Uterus (tissue), 3 donors: ENCODE measurements at regions not wholly inside any gene's neighbourhood (a gene's known extent, or its start where the extent isn't known, plus 50 kb on each side); places are given as distances from the start of the nearest gene placed in this dataset.
"Not testable (repeated sequence)": the region's sequence is repeated elsewhere in the genome, so short reads cannot be mapped to it uniquely, and the experiment has no call there.

ENCODE experiments used
- DNase-seq, 2 donors: peaks; one replicate each; pipeline ENCODE4 v3.0.0-alpha.2; 2019 to 2020
- H3K27ac ChIP-seq, 2 donors: fragments of 200-600 bp; sonication (generic); 1 replicate in 1 of 2; 2 replicates in 1 of 2; pipeline ENCODE4 v1.5.1; 2016 to 2018
- H3K27me3 ChIP-seq, 2 donors: fragments of 200-600 bp; sonication (generic); one replicate each; pipeline ENCODE4 v1.5.1; 2018 to 2019; ENCODE audit warnings: control low read depth in 1 of 2
- H3K36me3 ChIP-seq, 2 donors: fragments of 200-600 bp; sonication (generic); one replicate each; pipeline ENCODE4 v1.5.1; 2019; ENCODE audit warnings: control low read depth in 1 of 2
- H3K4me1 ChIP-seq, 2 donors: fragments of 200-600 bp; sonication (generic); one replicate each; pipeline ENCODE4 v1.5.1; 2018 to 2019; ENCODE audit warnings: control low read depth in 1 of 2
- H3K4me3 ChIP-seq, 2 donors: fragments of 200-600 bp; sonication (generic); 1 replicate in 1 of 2; 2 replicates in 1 of 2; pipeline ENCODE4 v1.5.1; 2018 to 2019; ENCODE audit warnings: mild to moderate bottlenecking in 1 of 2
- H3K9me3 ChIP-seq, 2 donors: fragments of 200-600 bp; sonication (generic); one replicate each; pipeline ENCODE4 v1.5.1; 2019; ENCODE audit warnings: control low read depth in 1 of 2
- POLR2A ChIP-seq, 2 donors: fragments of 450-650 bp; IDR thresholded peaks; one replicate each; pipeline ENCODE4 v1.6.1; 2016; ENCODE audit warnings: antibody characterized with exemption in 2 of 2, mild to moderate bottlenecking in 1 of 2, moderate library complexity in 1 of 2
- intact Hi-C: fragments of 100-400 bp; cut with DNase I; formaldehyde crosslinking; loops from one replicate; pipeline ENCODE4 v1.15.1; 2023; ENCODE audit warnings: low total_unique reads
- TF ChIP-seq, protein P1 (sequence below), 4 experiments: fragments of 200-600 bp in 2 of 4; fragments of 450-650 bp in 2 of 4; sonication (generic) in 2 of 4; IDR thresholded peaks; one replicate each; pipeline ENCODE4 v1.5.1; 2016 to 2019; ENCODE audit warnings: antibody characterized with exemption in 4 of 4, mild to moderate bottlenecking in 2 of 4, moderate library complexity in 1 of 4
- donor health status: DM: yes; HTN: yes; CAD: no.

DNA sequence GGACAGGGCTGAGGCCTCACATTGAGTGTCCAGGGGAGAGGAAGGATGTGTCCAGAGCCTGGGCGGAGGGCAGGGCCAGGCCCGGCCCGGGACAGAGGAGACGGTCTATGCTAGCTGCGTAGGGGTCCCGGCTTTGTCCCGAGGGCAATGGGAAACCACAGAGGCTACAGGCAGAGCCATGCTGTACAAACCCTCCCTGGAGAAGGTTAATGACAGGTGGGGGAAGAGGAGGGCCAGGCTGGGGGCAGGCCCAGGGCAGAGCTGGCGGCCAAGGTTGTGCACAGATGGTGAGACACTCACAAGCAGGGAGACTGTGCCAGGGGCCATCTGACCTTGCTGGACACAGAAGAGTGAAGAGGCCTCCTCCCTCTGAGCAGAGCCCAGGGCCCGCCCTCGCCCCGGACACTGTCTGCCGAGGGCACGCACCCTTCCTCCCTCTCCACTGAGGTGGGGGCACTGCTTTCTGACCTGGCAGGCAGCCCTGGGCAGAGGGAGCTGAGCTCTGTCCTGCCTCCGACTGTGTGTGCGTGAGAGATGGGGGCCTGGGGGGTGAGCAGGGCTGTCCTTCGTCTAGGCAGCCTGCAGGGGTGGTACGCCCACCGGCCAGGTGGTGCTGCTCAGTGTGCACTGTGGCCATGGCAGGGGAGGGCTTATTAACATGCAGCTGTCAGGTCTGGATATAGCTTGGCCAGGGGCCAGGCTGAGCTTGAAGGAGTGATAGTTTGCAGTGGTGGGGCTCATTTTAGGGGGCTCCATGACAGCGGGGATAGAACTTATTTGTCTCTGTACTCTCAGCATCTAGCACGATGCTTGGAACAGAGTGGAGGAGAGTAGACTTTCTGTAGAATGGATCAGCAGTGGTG lies 75.7 kb upstream of the LRPAP1 start:
- intact Hi-C loops = no loop called here
- Histone ChIP-seq H3K9me3 (no peaks in the 10 kb centered on the region), H3K36me3 (no peaks in the 10 kb centered on the region), H3K4me1 (no peaks in the 10 kb centered on the region), H3K27ac (no peak overlapping the region), H3K27me3 (no peaks in the 10 kb centered on the region), H3K4me3 (no peak overlapping the region)
- TF ChIP-seq POLR2A (IDR thresholded peaks at IDR 0.05) = no peak
- TF ChIP-seq, protein P1, sequence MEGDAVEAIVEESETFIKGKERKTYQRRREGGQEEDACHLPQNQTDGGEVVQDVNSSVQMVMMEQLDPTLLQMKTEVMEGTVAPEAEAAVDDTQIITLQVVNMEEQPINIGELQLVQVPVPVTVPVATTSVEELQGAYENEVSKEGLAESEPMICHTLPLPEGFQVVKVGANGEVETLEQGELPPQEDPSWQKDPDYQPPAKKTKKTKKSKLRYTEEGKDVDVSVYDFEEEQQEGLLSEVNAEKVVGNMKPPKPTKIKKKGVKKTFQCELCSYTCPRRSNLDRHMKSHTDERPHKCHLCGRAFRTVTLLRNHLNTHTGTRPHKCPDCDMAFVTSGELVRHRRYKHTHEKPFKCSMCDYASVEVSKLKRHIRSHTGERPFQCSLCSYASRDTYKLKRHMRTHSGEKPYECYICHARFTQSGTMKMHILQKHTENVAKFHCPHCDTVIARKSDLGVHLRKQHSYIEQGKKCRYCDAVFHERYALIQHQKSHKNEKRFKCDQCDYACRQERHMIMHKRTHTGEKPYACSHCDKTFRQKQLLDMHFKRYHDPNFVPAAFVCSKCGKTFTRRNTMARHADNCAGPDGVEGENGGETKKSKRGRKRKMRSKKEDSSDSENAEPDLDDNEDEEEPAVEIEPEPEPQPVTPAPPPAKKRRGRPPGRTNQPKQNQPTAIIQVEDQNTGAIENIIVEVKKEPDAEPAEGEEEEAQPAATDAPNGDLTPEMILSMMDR (IDR thresholded peaks at IDR 0.05) = no peak
- DNase-seq = no peak

DNA sequence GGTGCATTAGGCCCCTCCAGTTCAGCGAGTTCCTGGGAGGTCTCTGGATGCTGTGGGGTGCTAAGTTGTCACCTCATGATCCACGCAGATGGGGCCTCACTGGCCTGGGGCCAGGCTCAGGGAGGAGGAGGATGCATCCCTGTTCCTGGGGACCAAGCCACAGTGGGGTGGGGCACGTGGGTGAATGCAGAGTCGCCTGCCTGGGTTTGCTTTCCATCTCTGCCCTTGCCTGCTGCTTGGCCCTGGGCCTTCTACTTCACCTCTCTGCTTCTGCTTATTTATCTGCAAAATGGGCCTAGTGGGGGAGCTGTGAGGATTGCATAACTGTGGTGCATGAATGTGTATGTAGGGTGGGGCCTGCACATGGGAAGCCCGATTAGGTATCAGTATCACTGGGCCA lies 74.6 kb upstream of the LRPAP1 start:
- H3K27ac ChIP-seq, H3K9me3 ChIP-seq, H3K4me3 ChIP-seq, intact Hi-C loops, H3K4me1 ChIP-seq, H3K36me3 ChIP-seq, H3K27me3 ChIP-seq, DNase-seq: not testable (repeated sequence)

DNA sequence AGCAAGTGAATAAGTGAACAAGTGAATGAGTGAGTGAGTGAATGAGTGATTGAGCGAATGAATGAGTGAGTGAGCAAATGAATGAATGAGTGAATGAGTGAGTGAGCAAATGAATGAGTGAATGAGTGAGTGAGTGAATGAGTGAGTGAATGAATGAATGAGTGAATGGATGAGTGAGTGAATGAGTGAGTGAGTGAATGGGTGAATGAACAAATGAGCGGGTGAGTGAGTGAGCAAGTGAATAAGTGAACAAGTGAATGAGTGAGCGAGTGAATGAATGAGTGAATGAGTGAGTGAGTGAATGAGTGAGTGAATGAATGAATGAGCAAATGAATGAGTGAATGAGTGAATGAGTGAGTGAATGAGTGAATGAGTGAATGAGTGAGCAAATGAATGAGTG lies 74.0 kb upstream of the LRPAP1 start:
- H3K27me3 ChIP-seq, H3K4me3 ChIP-seq, DNase-seq, H3K36me3 ChIP-seq, H3K27ac ChIP-seq, H3K9me3 ChIP-seq, intact Hi-C loops, H3K4me1 ChIP-seq: not testable (repeated sequence)

DNA sequence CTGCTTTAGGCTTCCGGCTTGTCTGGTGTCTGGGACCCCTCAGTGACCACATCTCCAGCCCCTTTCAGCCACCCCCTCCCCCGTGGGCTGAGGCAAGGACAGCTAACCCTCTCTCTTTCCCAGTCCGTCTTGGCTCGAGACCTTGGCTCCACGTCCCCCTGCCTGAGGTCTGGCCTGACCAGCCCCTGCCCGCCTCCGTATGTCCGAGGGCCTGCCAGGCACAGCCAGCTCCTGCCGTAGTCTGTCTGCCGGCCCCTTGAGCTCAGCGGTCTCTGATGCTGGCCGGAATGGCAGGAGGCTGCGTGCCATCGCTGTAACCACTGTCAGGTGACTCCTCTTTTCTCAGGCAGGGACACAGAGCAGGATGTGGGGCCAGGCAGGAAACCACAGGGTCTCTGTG lies 73.3 kb upstream of the LRPAP1 start:
- no peaks in the 10 kb centered on the region for H3K9me3 ChIP-seq
- H3K4me3 ChIP-seq = no peak overlapping the region
- intact Hi-C loops = no loop called here
- no peak overlapping the region for H3K27ac ChIP-seq
- no peak for TF ChIP-seq POLR2A (IDR thresholded peaks at IDR 0.05)
- TF ChIP-seq, protein P1 (IDR thresholded peaks at IDR 0.05) = no peak
- DNase-seq = no peak
- no peaks in the 10 kb centered on the region for H3K4me1 ChIP-seq
- H3K36me3 ChIP-seq = no peaks in the 10 kb centered on the region
- no peaks in the 10 kb centered on the region for H3K27me3 ChIP-seq

DNA sequence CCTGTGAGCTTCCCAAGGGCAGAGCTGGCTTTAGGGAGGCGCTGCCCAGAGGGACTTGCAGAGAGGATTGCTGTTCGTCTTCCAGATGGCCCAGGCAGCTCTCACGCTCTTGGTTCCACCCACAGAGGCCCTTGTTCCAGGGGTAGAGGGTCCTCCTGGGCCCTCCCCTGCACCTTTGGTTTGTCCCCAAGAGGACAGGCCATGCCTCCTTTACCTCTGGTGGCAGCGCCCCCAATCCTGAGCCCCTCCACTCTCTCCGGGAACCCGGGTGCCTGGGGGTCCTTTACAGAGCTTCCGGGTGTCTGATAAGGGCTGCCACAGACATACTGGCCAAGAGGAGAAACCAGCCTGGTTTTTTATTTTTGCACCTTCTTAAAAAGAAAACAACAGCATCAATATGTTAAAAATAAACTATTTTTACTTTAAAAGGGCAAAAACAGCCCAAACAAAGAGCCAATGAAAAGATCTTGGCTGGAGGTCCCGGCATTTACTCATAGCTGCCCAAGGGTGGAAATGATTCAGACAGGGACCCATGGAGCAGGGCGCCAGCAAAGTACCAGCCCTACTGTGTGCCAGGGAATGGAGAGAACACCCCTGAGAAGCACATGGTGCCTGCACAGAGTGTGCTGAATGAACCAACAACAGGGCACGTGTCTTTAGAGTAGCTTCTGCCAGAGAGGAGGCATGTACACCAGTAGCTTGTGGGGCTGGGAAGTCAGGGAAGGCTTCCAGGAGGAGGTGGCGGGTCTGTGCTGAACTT lies 70.8 kb upstream of the LRPAP1 start:
- H3K27me3 ChIP-seq, H3K4me3 ChIP-seq: not testable (repeated sequence)

DNA sequence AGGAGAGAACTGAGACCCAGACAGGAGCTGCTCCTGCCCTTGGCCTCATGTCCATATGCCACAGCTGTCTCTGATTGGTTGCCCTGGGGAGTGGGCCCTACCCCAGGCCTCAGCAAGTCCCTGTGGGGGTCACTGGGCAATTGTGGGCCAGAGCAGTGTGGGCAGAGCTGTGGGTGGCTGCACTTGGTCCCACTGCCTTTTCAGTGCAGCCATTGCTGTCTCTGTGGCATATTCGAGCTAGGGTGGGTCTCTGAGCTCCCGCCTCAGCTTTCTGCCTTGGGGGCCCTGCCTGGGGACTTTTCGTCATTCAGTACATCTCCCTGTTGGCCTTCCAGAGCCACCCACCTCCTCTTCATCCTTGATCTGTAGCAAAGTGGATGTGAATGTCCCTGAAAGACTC lies 69.8 kb upstream of the LRPAP1 start:
- DNase-seq = no peak
- no peak overlapping the region for H3K4me3 ChIP-seq
- H3K27ac ChIP-seq = no peak overlapping the region
- no peaks in the 10 kb centered on the region for H3K9me3 ChIP-seq
- H3K4me1 ChIP-seq = no peaks in the 10 kb centered on the region
- H3K36me3 ChIP-seq = no peaks in the 10 kb centered on the region
- intact Hi-C loops = no loop called here
- no peaks in the 10 kb centered on the region for H3K27me3 ChIP-seq
- TF ChIP-seq POLR2A (IDR thresholded peaks at IDR 0.05) = no peak
- TF ChIP-seq, protein P1 (IDR thresholded peaks at IDR 0.05) = no peak

More for the DNA sequence above, 70.8 kb upstream of the LRPAP1 start:
- H3K27ac ChIP-seq, H3K36me3 ChIP-seq, DNase-seq, H3K9me3 ChIP-seq, H3K4me1 ChIP-seq, intact Hi-C loops: not testable (repeated sequence)

DNA sequence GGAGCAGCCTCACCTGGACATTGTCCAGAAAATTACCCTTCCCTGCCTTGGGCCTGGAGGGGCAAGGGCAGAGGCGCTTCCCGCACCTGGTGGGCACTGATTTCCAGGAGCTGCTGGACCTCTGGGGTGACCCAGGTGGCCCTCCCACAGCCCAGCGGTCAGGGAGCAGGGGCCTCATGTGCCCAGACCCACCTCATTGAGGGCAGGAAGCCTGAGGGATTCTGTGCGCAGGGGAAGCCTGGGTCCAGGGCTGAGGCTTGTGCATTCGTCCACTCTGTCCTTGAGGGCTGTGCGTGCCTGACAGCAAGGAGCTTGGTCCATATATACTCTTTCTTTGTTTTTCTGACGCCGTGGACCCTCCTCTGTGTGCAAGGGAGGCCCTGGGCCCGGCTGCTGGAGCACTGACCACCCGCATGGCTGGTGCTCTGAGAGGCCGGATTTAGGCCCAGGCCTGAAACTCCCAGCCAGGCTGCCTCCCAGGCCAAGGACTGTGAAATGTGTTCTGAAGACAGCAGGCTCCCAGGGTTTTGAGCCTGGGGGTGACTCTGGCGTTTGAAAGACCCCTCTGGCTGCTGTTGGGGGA lies 69.0 kb upstream of the LRPAP1 start:
- DNase-seq, H3K27ac ChIP-seq, H3K36me3 ChIP-seq, H3K4me1 ChIP-seq, H3K4me3 ChIP-seq, H3K27me3 ChIP-seq, intact Hi-C loops, H3K9me3 ChIP-seq: not testable (repeated sequence)
